ENCODE measurements at regions not wholly inside any gene's neighbourhood (a gene's known extent, or its start where the extent isn't known, plus 50 kb on each side); places are given as distances from the start of the nearest gene placed in this dataset.

GRCh38 chr4:137463377-137464003 lies 68.8 kb downstream of the PCDH18 start:
- no peak for TF ChIP-seq CTCF (IDR thresholded peaks at IDR 0.05)
- TF ChIP-seq POLR2A (IDR thresholded peaks at IDR 0.05), result no peak
